GM12878 (cell line): ENCODE measurements at regions not wholly inside any gene's neighbourhood (a gene's known extent, or its start where the extent isn't known, plus 50 kb on each side); places are given as distances from the start of the nearest gene placed in this dataset.

Source experiments
- ATAC-seq: fragments of 200-7000 bp; cut with Tn5 transposase; 3 replicates; pipeline ENCODE4 v1.9.1; 2020; ENCODE audit warnings: mild to moderate bottlenecking, moderate library complexity
- BruUV-seq: library from RNA; stranded (reverse); fragments of 400-500 nt; replicated peaks from 2 replicates; lab custom pipeline; 2021; lab: Mats Ljungman, UMichigan
- CTCF ChIA-PET: fragments of 300-600 bp; sonication (Branson Sonifier 250); formaldehyde crosslinking; extraction: SDS; loops from one replicate; lab custom pipeline; 2021; ENCODE audit warnings: inconsistent platforms; lab: Yijun Ruan, JAX
- POLR2A ChIA-PET: fragments of 350-600 bp; formaldehyde crosslinking; extraction: SDS; loops from one replicate; lab custom pipeline; 2021; ENCODE audit warnings: inconsistent platforms; lab: Charles Lee
- RAD21 ChIA-PET: fragments of 300-600 bp; sonication (Branson Sonifier 250); formaldehyde crosslinking; loops from one replicate; lab custom pipeline; 2023; ENCODE audit warnings: antibody characterized with exemption; ENCODE audit not compliant: unreplicated experiment; lab: Charles Lee
- SMC1A ChIA-PET: fragments of 300-600 bp; sonication (Branson Sonifier 250); formaldehyde crosslinking; loops from one replicate; lab custom pipeline; 2023; ENCODE audit not compliant: unreplicated experiment, uncharacterized antibody; lab: Charles Lee
- DNase-seq: peaks from one replicate; pipeline ENCODE4 v3.0.0-alpha.2; 2011; ENCODE audit warnings: low read depth, low spot score
- FAIRE-seq: peaks from 3 replicates; lab custom pipeline; 2011; peaks lifted over from hg19 to GRCh38; lab: Jason Lieb, UNC
- H2AFZ ChIP-seq: 2 replicates; pipeline ENCODE4 v1.6.0; 2011; ENCODE audit warnings: low read depth, low read length, control low read depth; ENCODE audit not compliant: control insufficient read depth
- H3K27ac ChIP-seq: 2 replicates; pipeline ENCODE4 v1.5.1; 2011; ENCODE audit warnings: control low read depth; ENCODE audit not compliant: control insufficient read depth, insufficient read depth
- H3K27me3 ChIP-seq, 2 experiments: replicated peaks in 1 of 2; 2 replicates each; pipeline versions ENCODE4 v1.6.0 to v1.6.1; 2011; ENCODE audit warnings: low read length in 1 of 2; ENCODE audit not compliant: control insufficient read depth in 2 of 2, insufficient read depth in 2 of 2
- H3K36me3 ChIP-seq, 2 experiments: 2 replicates each; pipeline ENCODE4 v1.5.1; 2011; ENCODE audit warnings: low read length in 1 of 2; ENCODE audit not compliant: control insufficient read depth in 2 of 2, insufficient read depth in 2 of 2
- H3K4me1 ChIP-seq: 2 replicates; pipeline ENCODE4 v1.6.1; 2011; ENCODE audit warnings: mild to moderate bottlenecking, low read length, moderate library complexity, mixed read lengths; ENCODE audit not compliant: control insufficient read depth, insufficient read depth
- H3K4me2 ChIP-seq: 2 replicates; pipeline ENCODE4 v1.6.0; 2011; ENCODE audit warnings: control low read depth; ENCODE audit not compliant: control insufficient read depth, insufficient read depth
- H3K4me3 ChIP-seq: fragments of 200-600 bp; sonication (generic); 2 replicates; pipeline ENCODE4 v1.5.1; 2016
- H3K79me2 ChIP-seq: 2 replicates; pipeline ENCODE4 v1.6.0; 2011; ENCODE audit warnings: low read length; ENCODE audit not compliant: control insufficient read depth, insufficient read depth
- H3K9ac ChIP-seq: 2 replicates; pipeline ENCODE4 v1.8.0; 2011; ENCODE audit warnings: low read length, control low read depth, mixed read lengths; ENCODE audit not compliant: control insufficient read depth, insufficient read depth
- H3K9me3 ChIP-seq: replicated peaks from 3 replicates; pipeline ENCODE4 v1.5.1; 2011; ENCODE audit warnings: mild to moderate bottlenecking, low read length; ENCODE audit not compliant: control insufficient read depth, insufficient read depth
- H4K20me1 ChIP-seq: 2 replicates; pipeline ENCODE4 v1.6.0; 2011; ENCODE audit not compliant: control insufficient read depth, insufficient read depth
- BHLHE40 ChIP-seq, 2 experiments: fragments of 450-650 bp in 1 of 2; IDR thresholded peaks; 2 replicates each; pipeline ENCODE4 v1.6.1; 2011 to 2017; ENCODE audit warnings: low read depth in 2 of 2, borderline replicate concordance in 1 of 2, improper control_type of control experiment in 1 of 2, low read length in 1 of 2, mild to moderate bottlenecking in 1 of 2
- FOS ChIP-seq: IDR thresholded peaks from 3 replicates; pipeline ENCODE4 v1.6.1; 2011; ENCODE audit warnings: borderline replicate concordance; ENCODE audit not compliant: insufficient read length; ENCODE audit errors: extremely low read depth
- GABPA ChIP-seq: IDR thresholded peaks from 2 replicates; pipeline ENCODE4 v1.6.1; 2014; ENCODE audit warnings: antibody characterized with exemption, low read depth, mild to moderate bottlenecking, inconsistent platforms
- HDGF ChIP-seq: fragments of 450-650 bp; IDR thresholded peaks from 2 replicates; pipeline ENCODE4 v1.6.1; 2016; ENCODE audit warnings: antibody characterized with exemption
- JUNB ChIP-seq: IDR thresholded peaks from 2 replicates; pipeline ENCODE4 v1.6.1; 2016; ENCODE audit warnings: antibody characterized with exemption, mild to moderate bottlenecking
- MXI1 ChIP-seq: fragments of 150-350 bp; IDR thresholded peaks from 2 replicates; pipeline ENCODE4 v1.6.1; 2011; ENCODE audit warnings: low read depth, mild to moderate bottlenecking, inconsistent platforms, low read length, improper control_type of control experiment
- MYB ChIP-seq: fragments of 150-350 bp; IDR thresholded peaks from 2 replicates; pipeline ENCODE4 v1.6.1; 2014; ENCODE audit warnings: mild to moderate bottlenecking, low read depth, low read length, borderline replicate concordance
- PBX3 ChIP-seq: IDR thresholded peaks from 2 replicates; pipeline ENCODE4 v1.6.1; 2011; ENCODE audit warnings: mild to moderate bottlenecking, low read depth, low read length, moderate library complexity; ENCODE audit not compliant: insufficient replicate concordance
- POLR2A ChIP-seq: IDR thresholded peaks from 2 replicates; pipeline ENCODE4 v1.6.1; 2011; ENCODE audit warnings: low read depth, mild to moderate bottlenecking, low read length
- POLR2AphosphoS5 ChIP-seq: IDR thresholded peaks from 2 replicates; pipeline ENCODE4 v1.6.1; 2011; ENCODE audit warnings: mild to moderate bottlenecking, low read length, inconsistent platforms
- POU2F2 ChIP-seq: IDR thresholded peaks from 3 replicates; pipeline ENCODE4 v1.6.1; 2011; ENCODE audit warnings: low read depth, mild to moderate bottlenecking, low read length, borderline replicate concordance
- RAD21 ChIP-seq: IDR thresholded peaks from 2 replicates; pipeline ENCODE4 v1.6.1; 2011; ENCODE audit warnings: mild to moderate bottlenecking, low read depth, low read length, moderate library complexity; ENCODE audit not compliant: insufficient read depth
- SMC3 ChIP-seq: IDR thresholded peaks from 2 replicates; pipeline ENCODE4 v1.6.1; 2011; ENCODE audit warnings: low read length, improper control_type of control experiment, borderline replicate concordance
- SPI1 ChIP-seq: IDR thresholded peaks from 2 replicates; pipeline ENCODE4 v1.6.1; 2011; ENCODE audit warnings: low read depth, mild to moderate bottlenecking, low read length, moderate library complexity, borderline replicate concordance; ENCODE audit not compliant: insufficient read depth
- SREBF2 ChIP-seq: IDR thresholded peaks from 2 replicates; pipeline ENCODE4 v1.6.1; 2012; ENCODE audit warnings: mild to moderate bottlenecking, low read length
- SRF ChIP-seq, 2 experiments: IDR thresholded peaks; 2 replicates each; pipeline ENCODE4 v1.6.1; 2011; ENCODE audit warnings: low read depth in 2 of 2, low read length in 2 of 2, mild to moderate bottlenecking in 1 of 2, moderate library complexity in 1 of 2
- STAT3 ChIP-seq: IDR thresholded peaks from 2 replicates; pipeline ENCODE4 v1.6.1; 2011; ENCODE audit warnings: low read depth, low read length, improper control_type of control experiment
- ZNF384 ChIP-seq: IDR thresholded peaks from 2 replicates; pipeline ENCODE4 v1.6.1; 2012; ENCODE audit warnings: low read depth, mild to moderate bottlenecking, low read length, improper control_type of control experiment, borderline replicate concordance
- ZSCAN29 ChIP-seq: fragments of 450-650 bp; IDR thresholded peaks from 2 replicates; pipeline ENCODE4 v1.6.1; 2017; ENCODE audit warnings: mild to moderate bottlenecking, moderate library complexity
- whole genome bisulfite sequencing: methylation state at CpG from one replicate; pipeline ENCODE4 v1.1.6; 2016; ENCODE audit warnings: low lambda C conversion rate; ENCODE audit not compliant: insufficient replicate concordance, insufficient coverage; ENCODE audit errors: missing lambda C conversion rate; 5-methylcytosine and 5-hydroxymethylcytosine counted together
- in situ Hi-C: fragments of 300-500 bp; cut with MboI; formaldehyde crosslinking; loops from 9 replicates; pipeline ENCODE4 v1.14.3; 2018; ENCODE audit warnings: mixed read lengths
- intact Hi-C: fragments of 100-400 bp; cut with micrococcal nuclease; formaldehyde crosslinking; loops from one replicate; pipeline ENCODE4 v1.14.2; 2022; ENCODE audit not compliant: unreplicated experiment

- H2AFZ ChIP-seq: no peak overlapping the region
- H3K4me3 ChIP-seq: no peak overlapping the region
- no peak overlapping the region for H3K9ac ChIP-seq
- RAD21 ChIA-PET: no interaction called here
- H3K79me2 ChIP-seq: no peaks in the 10 kb centered on the region
- no TSS peak for BruUV-seq
- intact Hi-C loops: no loop called here
- no peaks in the 10 kb centered on the region for H3K9me3 ChIP-seq
- no peaks in the 10 kb centered on the region for H3K4me1 ChIP-seq
- no peaks in the 10 kb centered on the region for H4K20me1 ChIP-seq
- H3K27me3 ChIP-seq: no peaks in the 10 kb centered on the region
- H3K27ac ChIP-seq: no peak overlapping the region
- FAIRE-seq: no peak
- TF ChIP-seq MYB: no peak
- peak in 1 of 2 experiments; percentile 73; a peak in 1 of 4 replicates for TF ChIP-seq SRF (IDR thresholded peaks at IDR 0.05; ENCODE audit: low read depth in 2 of 2, low read length in 2 of 2)
- TF ChIP-seq, all 136 proteins: peak for 1
- POLR2A ChIA-PET: no interaction called here
- DNase-seq (no peak), ATAC-seq (no peak)
- no peak overlapping the region for H3K4me2 ChIP-seq
- SMC1A ChIA-PET: no interaction called here
- WGBS: 7% methylated on average over 5 of the region's 5 CpGs
- CTCF ChIA-PET: no interaction called here
- in situ Hi-C loops: no loop called here
- no peaks in the 10 kb centered on the region for H3K36me3 ChIP-seq
Measured at GRCh38 chr16:65679785-65680184, 557.9 kb upstream of the CDH11 start.

GRCh38 chr16:65675161-65675560 is 553.3 kb upstream of the CDH11 start:
- intact Hi-C loops: no loop called here
- SMC1A ChIA-PET: no interaction called here
- Histone ChIP-seq H3K4me1 (no peaks in the 10 kb centered on the region), H3K79me2 (no peaks in the 10 kb centered on the region), H3K4me2 (no peak overlapping the region), H4K20me1 (no peaks in the 10 kb centered on the region), H3K36me3 (no peaks in the 10 kb centered on the region), H3K4me3 (no peak overlapping the region), H3K9ac (no peak overlapping the region), H3K9me3 (no peaks in the 10 kb centered on the region; the same call in 2 of the 3 replicates), H3K27ac (no peak overlapping the region), H3K27me3 (no peaks in the 10 kb centered on the region), H2AFZ (no peak overlapping the region)
- RAD21 ChIA-PET: no interaction called here
- in situ Hi-C loops: no loop called here
- POLR2A ChIA-PET: no interaction called here
- 0% methylated on average over 1 of the region's 1 CpG for WGBS
- TF ChIP-seq POLR2A (no peak), STAT3 (no peak), ZSCAN29 (no peak), BHLHE40 (IDR thresholded peaks at IDR 0.05; ENCODE audit: borderline replicate concordance in 1 of 2, low read depth in 2 of 2, low read length in 1 of 2) (no peak), JUNB (no peak), GABPA (no peak), SMC3 (no peak), PBX3 (no peak), ZNF384 (no peak), MXI1 (no peak), RAD21 (no peak), HDGF (no peak), FOS (no peak), POU2F2 (no peak), POLR2AphosphoS5 (no peak), SPI1 (no peak), SREBF2 (no peak)
- no TSS peak for BruUV-seq
- FAIRE-seq (no peak), DNase-seq (no peak), ATAC-seq (no peak)
- CTCF ChIA-PET: no interaction called here
